Effector memory CD4-positive, alpha-beta T cell (primary cell): ENCODE measurements at regions not wholly inside any gene's neighbourhood (a gene's known extent, or its start where the extent isn't known, plus 50 kb on each side); places are given as distances from the start of the nearest gene placed in this dataset.

Experiments
- DNase-seq, 3 donors: peaks; one replicate each; pipeline ENCODE4 v3.0.0-alpha.2; 2020
- H3K27ac ChIP-seq: 2 replicates; pipeline ENCODE4 v1.7.0; 2013; ENCODE audit warnings: mild to moderate bottlenecking, low read length, moderate library complexity; ENCODE audit not compliant: insufficient read depth, poor library complexity, severe bottlenecking
- H3K27me3 ChIP-seq: replicated peaks from 2 replicates; pipeline ENCODE4 v1.7.0; 2013; ENCODE audit warnings: mild to moderate bottlenecking, low read length; ENCODE audit not compliant: insufficient read depth, control insufficient read depth, poor library complexity, severe bottlenecking
- H3K36me3 ChIP-seq: 2 replicates; pipeline ENCODE4 v1.7.0; 2013; ENCODE audit warnings: mild to moderate bottlenecking, low read length, moderate library complexity; ENCODE audit not compliant: control insufficient read depth, insufficient read depth
- H3K4me1 ChIP-seq: 2 replicates; pipeline ENCODE4 v1.7.0; 2013; ENCODE audit warnings: low read length, mild to moderate bottlenecking; ENCODE audit not compliant: control insufficient read depth, insufficient read depth, poor library complexity, severe bottlenecking
- H3K4me3 ChIP-seq: 2 replicates; pipeline ENCODE4 v1.7.0; 2013; ENCODE audit warnings: low read length, low read depth, mild to moderate bottlenecking; ENCODE audit not compliant: insufficient read depth, poor library complexity, severe bottlenecking
- H3K9me3 ChIP-seq: 2 replicates; pipeline ENCODE4 v1.7.0; 2013; ENCODE audit warnings: mild to moderate bottlenecking, low read length, moderate library complexity; ENCODE audit not compliant: control insufficient read depth

GRCh38 chr12:45615268-45615667 lies 114.2 kb upstream of the ARID2 start:
- Histone ChIP-seq H3K9me3 (no peaks in the 10 kb centered on the region), H3K4me3 (no peak overlapping the region), H3K27ac (no peak overlapping the region), H3K36me3 (no peaks in the 10 kb centered on the region), H3K27me3 (no peaks in the 10 kb centered on the region), H3K4me1 (no peaks in the 10 kb centered on the region)
- DNase-seq: no peak

GRCh38 chr12:45619736-45620135 lies 109.8 kb upstream of the ARID2 start:
- Histone ChIP-seq H3K4me3 (no peak overlapping the region), H3K27ac (no peak overlapping the region), H3K9me3 (no peaks in the 10 kb centered on the region), H3K4me1 (no peaks in the 10 kb centered on the region), H3K36me3 (no peaks in the 10 kb centered on the region), H3K27me3 (no peaks in the 10 kb centered on the region)
- no peak for DNase-seq

- Histone ChIP-seq H3K36me3 (no peaks in the 10 kb centered on the region), H3K9me3 (no peaks in the 10 kb centered on the region), H3K27me3 (no peaks in the 10 kb centered on the region), H3K4me1 (no peaks in the 10 kb centered on the region), H3K27ac (no peak overlapping the region), H3K4me3 (no peak overlapping the region)
- DNase-seq: no peak
These were observed 107.8 kb upstream of the ARID2 start for GRCh38 chr12:45621703-45622102.

- no peaks in the 10 kb centered on the region for H3K9me3 ChIP-seq
- H3K27ac ChIP-seq: no peak overlapping the region
- no peaks in the 10 kb centered on the region for H3K4me1 ChIP-seq
- no peaks in the 10 kb centered on the region for H3K27me3 ChIP-seq
- H3K36me3 ChIP-seq: no peaks in the 10 kb centered on the region
- no peak for DNase-seq
- H3K4me3 ChIP-seq: no peak overlapping the region
These were observed 107.1 kb upstream of the ARID2 start for GRCh38 chr12:45622210-45622937.

GRCh38 chr12:45623221-45623620 lies 106.3 kb upstream of the ARID2 start:
- Histone ChIP-seq H3K4me1 (no peaks in the 10 kb centered on the region), H3K9me3 (no peaks in the 10 kb centered on the region), H3K27me3 (no peaks in the 10 kb centered on the region), H3K27ac (no peak overlapping the region), H3K4me3 (no peak overlapping the region), H3K36me3 (no peaks in the 10 kb centered on the region)
- no peak for DNase-seq

- Histone ChIP-seq H3K4me3 (no peak overlapping the region), H3K27me3 (no peaks in the 10 kb centered on the region), H3K36me3 (no peaks in the 10 kb centered on the region), H3K27ac (no peak overlapping the region), H3K4me1 (no peaks in the 10 kb centered on the region), H3K9me3 (no peaks in the 10 kb centered on the region)
- DNase-seq: no peak
These were observed 105.6 kb upstream of the ARID2 start for GRCh38 chr12:45623940-45624339.

GRCh38 chr12:45626965-45627364 lies 102.5 kb upstream of the ARID2 start:
- no peaks in the 10 kb centered on the region for H3K4me1 ChIP-seq
- no peak for DNase-seq
- H3K27me3 ChIP-seq: no peaks in the 10 kb centered on the region
- H3K9me3 ChIP-seq: no peaks in the 10 kb centered on the region
- H3K36me3 ChIP-seq: no peaks in the 10 kb centered on the region
- H3K4me3 ChIP-seq: no peak overlapping the region
- H3K27ac ChIP-seq: no peak overlapping the region

- H3K27ac ChIP-seq: no peak overlapping the region
- H3K4me3 ChIP-seq: no peak overlapping the region
- no peak for DNase-seq
- H3K4me1 ChIP-seq: no peaks in the 10 kb centered on the region
- H3K9me3 ChIP-seq: no peaks in the 10 kb centered on the region
- no peaks in the 10 kb centered on the region for H3K36me3 ChIP-seq
- no peaks in the 10 kb centered on the region for H3K27me3 ChIP-seq
These were observed 102.0 kb upstream of the ARID2 start for GRCh38 chr12:45627407-45628069.

GRCh38 chr12:45629292-45629691 lies 100.2 kb upstream of the ARID2 start:
- no peak overlapping the region for H3K4me3 ChIP-seq
- H3K36me3 ChIP-seq: no peaks in the 10 kb centered on the region
- H3K9me3 ChIP-seq: no peaks in the 10 kb centered on the region
- H3K27ac ChIP-seq: no peak overlapping the region
- DNase-seq: no peak
- H3K4me1 ChIP-seq: no peaks in the 10 kb centered on the region
- H3K27me3 ChIP-seq: no peaks in the 10 kb centered on the region

- Histone ChIP-seq H3K27ac (no peak overlapping the region), H3K27me3 (no peaks in the 10 kb centered on the region), H3K9me3 (no peaks in the 10 kb centered on the region), H3K4me1 (no peaks in the 10 kb centered on the region), H3K36me3 (no peaks in the 10 kb centered on the region), H3K4me3 (no peak overlapping the region)
- no peak for DNase-seq
These were observed 95.8 kb upstream of the ARID2 start for GRCh38 chr12:45633733-45634132.
